ENCODE measurements at regions not wholly inside any gene's neighbourhood (a gene's known extent, or its start where the extent isn't known, plus 50 kb on each side); places are given as distances from the start of the nearest gene placed in this dataset.

DNA sequence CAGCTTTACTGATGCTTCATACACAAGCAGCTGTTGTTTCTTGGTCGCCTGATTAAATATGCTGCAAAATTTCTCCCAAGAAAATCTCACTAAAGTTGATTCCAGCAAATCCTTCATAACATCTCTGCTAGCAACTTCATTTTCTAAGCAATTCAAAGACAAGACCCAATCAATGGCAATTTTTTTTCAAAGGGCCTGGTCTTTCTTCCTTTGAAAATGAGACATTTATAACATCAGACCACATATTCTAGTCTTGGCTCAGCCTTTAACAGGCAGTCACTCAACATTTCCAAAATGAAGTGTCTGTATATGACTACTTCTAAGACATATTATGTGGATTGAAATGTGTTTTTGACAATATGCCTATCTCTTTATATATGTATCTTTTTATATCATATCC lies 702.6 kb downstream of the KCNA4 start:
- TF ChIP-seq CTCF (IDR thresholded peaks at IDR 0.05 in 2 of 3, conservative IDR thresholded peaks at IDR 0.05 in 1 of 3; ENCODE audit: borderline replicate concordance in 1 of 3, insufficient read depth in 1 of 3, low read depth in 2 of 3, low read length in 2 of 3) (no peak), POLR2A (IDR thresholded peaks at IDR 0.05; ENCODE audit: borderline replicate concordance, extremely low read depth, insufficient read depth, insufficient read length) (no peak), JUND (IDR thresholded peaks at IDR 0.05) (no peak), ZNF274 (IDR thresholded peaks at IDR 0.05; ENCODE audit: low read depth, low read length) (no peak), MAX (IDR thresholded peaks at IDR 0.05) (no peak)
